Large intestine (tissue), 3 donors: ENCODE measurements at regions not wholly inside any gene's neighbourhood (a gene's known extent, or its start where the extent isn't known, plus 50 kb on each side); places are given as distances from the start of the nearest gene placed in this dataset.

Experiments
- DNase-seq, 2 donors: peaks; one replicate each; pipeline versions ENCODE4 v3.0.0 to v3.0.0-alpha.2; 2013
- H3K27ac ChIP-seq: one replicate; pipeline ENCODE4 v1.5.1; 2013; ENCODE audit warnings: low read length
- H3K27me3 ChIP-seq: 2 replicates; pipeline ENCODE4 v1.6.1; 2013; ENCODE audit warnings: low read length; ENCODE audit not compliant: control insufficient read depth, insufficient read depth
- H3K36me3 ChIP-seq: 2 replicates; pipeline ENCODE4 v1.6.1; 2013; ENCODE audit warnings: low read length; ENCODE audit not compliant: control insufficient read depth, insufficient read depth
- H3K4me1 ChIP-seq: one replicate; pipeline ENCODE4 v1.6.1; 2013; ENCODE audit warnings: low read length; ENCODE audit not compliant: control insufficient read depth, insufficient read depth
- H3K4me3 ChIP-seq: one replicate; pipeline ENCODE4 v1.5.1; 2013; ENCODE audit warnings: low read length
- H3K9me3 ChIP-seq: one replicate; pipeline ENCODE4 v1.6.1; 2013; ENCODE audit warnings: mild to moderate bottlenecking, low read depth, low read length, moderate library complexity; ENCODE audit not compliant: control insufficient read depth
- WGBS: methylation state at CpG from one replicate; pipeline ENCODE4 v1.1.5; 2013; ENCODE audit warnings: low lambda C conversion rate; ENCODE audit not compliant: insufficient coverage; 5-methylcytosine and 5-hydroxymethylcytosine counted together

GRCh38 chr17:52524096-52524637 is 365.7 kb upstream of the CA10 start:
- whole genome bisulfite sequencing = 100% methylated on average over 2 of the region's 3 CpGs
- H3K27me3 ChIP-seq = no peaks in the 10 kb centered on the region
- no peaks in the 10 kb centered on the region for H3K9me3 ChIP-seq
- no peak overlapping the region for H3K27ac ChIP-seq
- no peaks in the 10 kb centered on the region for H3K4me1 ChIP-seq
- H3K4me3 ChIP-seq = no peak overlapping the region
- H3K36me3 ChIP-seq = no peaks in the 10 kb centered on the region
- DNase-seq = no peak

DNA sequence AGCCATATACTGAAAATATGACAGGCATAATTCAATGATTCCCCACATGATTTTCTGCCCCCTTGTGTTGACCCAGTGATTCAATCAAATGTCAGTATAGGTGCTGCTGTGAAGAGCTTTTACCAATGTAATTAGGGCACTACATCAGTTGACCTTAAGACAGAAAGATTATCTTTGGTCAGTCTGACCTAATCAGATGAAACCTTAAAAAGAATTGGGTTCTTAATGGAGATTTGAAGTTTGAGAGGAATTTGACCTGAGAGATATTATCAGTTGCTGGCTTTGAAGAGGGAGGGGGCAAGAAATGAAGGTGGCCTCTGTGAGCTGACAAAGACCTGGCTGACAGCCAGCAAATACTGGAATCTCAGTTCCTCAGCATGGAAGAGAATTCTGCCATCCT is 358.7 kb upstream of the CA10 start:
- H3K4me3 ChIP-seq = no peak overlapping the region
- H3K4me1 ChIP-seq = no peaks in the 10 kb centered on the region
- H3K27ac ChIP-seq = no peak overlapping the region
- no peaks in the 10 kb centered on the region for H3K27me3 ChIP-seq
- H3K36me3 ChIP-seq = no peaks in the 10 kb centered on the region
- DNase-seq = no peak
- H3K9me3 ChIP-seq = no peaks in the 10 kb centered on the region

GRCh38 chr17:52515927-52516326 is 357.4 kb upstream of the CA10 start:
- no peak for DNase-seq
- Histone ChIP-seq H3K27ac (no peak overlapping the region), H3K9me3 (no peaks in the 10 kb centered on the region), H3K36me3 (no peaks in the 10 kb centered on the region), H3K4me1 (no peaks in the 10 kb centered on the region), H3K27me3 (no peaks in the 10 kb centered on the region), H3K4me3 (no peak overlapping the region)
- WGBS = 78% methylated on average over 1 of the region's 2 CpGs

- no peaks in the 10 kb centered on the region for H3K36me3 ChIP-seq
Measured at GRCh38 chr17:52505601-52506000, 347.1 kb upstream of the CA10 start.

GRCh38 chr17:52504081-52504480 is 345.6 kb upstream of the CA10 start:
- DNase-seq = no peak
- H3K27ac ChIP-seq = no peak overlapping the region
- H3K4me3 ChIP-seq = no peak overlapping the region
- no peaks in the 10 kb centered on the region for H3K4me1 ChIP-seq
- WGBS = 80% methylated on average over 1 of the region's 1 CpG
- no peaks in the 10 kb centered on the region for H3K36me3 ChIP-seq
- no peaks in the 10 kb centered on the region for H3K27me3 ChIP-seq
- no peaks in the 10 kb centered on the region for H3K9me3 ChIP-seq

More at GRCh38 chr17:52505601-52506000, 347.1 kb upstream of the CA10 start:
- H3K9me3 ChIP-seq = no peaks in the 10 kb centered on the region
- DNase-seq = no peak
- H3K27me3 ChIP-seq = no peaks in the 10 kb centered on the region
- no peak overlapping the region for H3K27ac ChIP-seq
- H3K4me1 ChIP-seq = no peaks in the 10 kb centered on the region
- no peak overlapping the region for H3K4me3 ChIP-seq

DNA sequence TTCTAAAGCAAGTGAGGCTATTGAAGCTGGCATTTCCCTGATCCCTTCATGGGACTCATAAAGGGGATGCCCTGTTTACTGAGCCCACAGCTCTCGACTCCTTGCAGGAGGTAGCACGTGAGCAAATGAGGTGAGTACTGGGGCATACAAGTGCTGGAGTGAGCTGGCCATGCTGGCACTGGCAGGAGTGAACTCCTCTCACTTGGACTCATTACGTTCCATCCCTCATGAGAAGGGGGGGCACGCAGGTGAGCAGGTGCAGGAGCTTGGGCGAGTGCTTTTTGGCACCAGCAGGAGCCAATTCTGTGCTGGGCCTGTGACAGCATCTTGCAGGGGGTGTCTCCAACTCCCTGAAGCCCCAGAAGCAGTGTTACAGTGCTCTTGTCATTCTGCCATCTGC is 337.1 kb upstream of the CA10 start:
- Histone ChIP-seq H3K27ac (no peak overlapping the region), H3K4me3 (no peak overlapping the region), H3K4me1 (no peaks in the 10 kb centered on the region), H3K36me3 (no peaks in the 10 kb centered on the region), H3K27me3 (no peaks in the 10 kb centered on the region), H3K9me3 (no peaks in the 10 kb centered on the region)
- DNase-seq = no peak
- WGBS = no CpG with 5 or more reads among the region's 5 CpGs

DNA sequence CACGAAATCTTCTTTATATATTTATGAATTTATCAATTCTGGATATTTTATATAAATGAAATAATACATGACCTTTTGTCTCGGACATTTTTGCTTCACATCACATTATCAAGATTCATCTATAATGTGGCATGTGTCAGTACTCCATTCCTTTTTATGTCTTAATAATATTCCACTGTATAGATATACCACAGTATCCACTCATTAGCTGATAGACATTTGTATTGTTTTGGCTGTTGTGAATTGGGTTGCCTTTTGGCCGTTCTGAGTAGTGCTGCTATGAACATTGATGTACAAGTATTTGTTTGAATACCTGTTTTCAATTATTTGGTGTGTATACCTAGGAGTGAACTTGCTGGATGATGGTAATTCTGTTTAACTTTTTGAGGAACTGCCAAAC is 323.8 kb upstream of the CA10 start:
- Histone ChIP-seq H3K27ac (no peak overlapping the region), H3K4me3 (no peak overlapping the region), H3K4me1 (no peaks in the 10 kb centered on the region), H3K36me3 (no peaks in the 10 kb centered on the region), H3K9me3 (no peaks in the 10 kb centered on the region), H3K27me3 (no peaks in the 10 kb centered on the region)
- no CpG with 5 or more reads among the region's 3 CpGs for WGBS
- no peak for DNase-seq

DNA sequence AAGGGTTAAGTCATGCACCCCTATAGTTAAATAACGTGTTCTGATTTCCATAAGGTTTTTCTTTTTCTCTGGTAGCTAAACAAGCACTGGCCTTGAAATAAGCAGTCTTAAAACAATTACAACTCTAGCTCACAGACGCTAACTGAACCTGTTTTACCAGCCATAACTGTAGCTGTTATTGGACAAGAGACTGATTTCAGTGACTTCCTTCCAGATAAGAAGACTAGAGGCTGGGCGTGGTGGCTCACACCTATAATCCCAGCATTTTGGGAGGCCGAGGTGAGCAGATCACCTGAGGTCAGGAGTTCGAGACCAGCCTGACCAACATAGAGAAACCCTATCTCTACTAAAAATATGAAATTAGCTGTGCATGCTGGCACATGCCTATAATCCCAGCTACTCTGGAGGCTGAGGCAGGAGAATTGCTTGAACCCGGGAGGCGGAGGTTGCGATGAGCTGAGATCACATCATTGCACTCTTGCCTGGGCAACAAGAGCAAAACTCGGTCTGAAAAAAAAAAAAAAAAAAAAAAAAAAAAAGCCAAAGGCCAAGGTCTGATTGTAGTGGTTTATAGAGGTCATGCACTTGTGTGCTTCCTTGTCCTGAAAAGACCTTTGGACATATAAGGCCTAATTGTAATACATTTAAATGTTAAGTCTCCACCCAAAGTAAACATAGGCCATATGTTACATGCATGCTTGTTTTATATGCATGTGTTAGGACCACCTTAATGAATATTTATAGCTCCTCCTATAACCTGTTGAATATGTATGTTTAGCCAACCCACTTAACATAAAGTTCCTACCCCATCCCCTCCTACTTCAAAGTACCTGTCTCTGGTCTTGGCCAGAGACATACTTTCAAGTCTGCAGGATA is 319.5 kb upstream of the CA10 start:
- no peak overlapping the region for H3K4me3 ChIP-seq
- no peaks in the 10 kb centered on the region for H3K27me3 ChIP-seq
- DNase-seq = no peak
- no peaks in the 10 kb centered on the region for H3K9me3 ChIP-seq
- no peaks in the 10 kb centered on the region for H3K4me1 ChIP-seq
- H3K36me3 ChIP-seq = no peaks in the 10 kb centered on the region
- no peak overlapping the region for H3K27ac ChIP-seq
- WGBS = 85% methylated on average over 5 of the region's 9 CpGs

GRCh38 chr17:52476638-52477313 is 318.3 kb upstream of the CA10 start:
- Histone ChIP-seq H3K4me1 (no peaks in the 10 kb centered on the region), H3K27ac (no peak overlapping the region), H3K27me3 (no peaks in the 10 kb centered on the region), H3K9me3 (no peaks in the 10 kb centered on the region), H3K4me3 (no peak overlapping the region), H3K36me3 (no peaks in the 10 kb centered on the region)
- 33% methylated on average over 1 of the region's 2 CpGs for WGBS
- DNase-seq = no peak

DNA sequence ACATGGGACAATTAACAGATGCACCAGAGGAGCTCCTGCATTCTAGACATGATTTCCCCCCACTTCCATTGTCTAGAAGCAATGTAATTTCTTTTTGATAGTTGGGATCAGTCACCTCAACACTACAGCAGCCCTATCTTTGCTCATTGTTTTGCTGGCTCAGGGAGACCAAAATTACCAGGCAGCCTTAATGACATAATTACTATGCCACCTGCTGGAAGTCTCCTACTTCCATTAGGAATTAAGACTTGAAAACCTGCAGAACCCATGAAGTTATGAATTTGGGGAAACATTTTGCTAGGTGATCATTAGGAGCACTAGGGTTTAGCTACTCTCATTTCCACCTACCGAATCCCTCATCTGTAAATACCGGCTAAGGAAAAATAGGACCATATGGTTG is 312.0 kb upstream of the CA10 start:
- no peak for DNase-seq
- Histone ChIP-seq H3K4me3 (no peak overlapping the region), H3K9me3 (no peaks in the 10 kb centered on the region), H3K27ac (no peak overlapping the region), H3K4me1 (no peaks in the 10 kb centered on the region), H3K36me3 (no peaks in the 10 kb centered on the region), H3K27me3 (no peaks in the 10 kb centered on the region)
- WGBS = no CpG with 5 or more reads among the region's 2 CpGs
